GM21526 (cell line): ENCODE measurements at regions not wholly inside any gene's neighbourhood (a gene's known extent, or its start where the extent isn't known, plus 50 kb on each side); places are given as distances from the start of the nearest gene placed in this dataset.

Experiments
- ATAC-seq: cut with Tn5 transposase; IDR thresholded peaks from one replicate; pipeline ENCODE4 v1.9.1; 2021; ENCODE audit warnings: moderate library complexity; ENCODE audit not compliant: unreplicated experiment, low FRiP score

GRCh38 chr17:71935341-71935740 is 185.5 kb upstream of the SOX9 start:
- no peak for ATAC-seq

GRCh38 chr17:71936977-71937376 is 183.8 kb upstream of the SOX9 start:
- ATAC-seq, result no peak

DNA sequence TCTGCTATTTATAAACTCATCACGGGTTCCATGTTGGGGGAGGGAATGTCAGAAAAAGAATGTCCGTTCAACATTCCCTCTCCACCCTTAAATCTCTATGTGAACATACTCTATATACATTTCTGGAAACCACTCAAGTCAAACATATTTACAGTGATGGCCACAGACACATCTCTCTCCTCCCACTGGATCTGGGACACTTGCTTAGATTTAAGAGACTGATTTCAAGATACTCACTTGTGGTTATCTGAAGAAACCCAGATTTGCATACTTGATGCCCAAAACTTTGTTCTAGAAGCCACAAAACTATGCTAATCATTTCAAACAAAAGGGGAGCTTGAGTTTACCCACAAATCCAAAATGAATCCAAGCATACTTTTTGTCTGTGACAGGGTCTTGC is 182.9 kb upstream of the SOX9 start:
- ATAC-seq, result no peak

DNA sequence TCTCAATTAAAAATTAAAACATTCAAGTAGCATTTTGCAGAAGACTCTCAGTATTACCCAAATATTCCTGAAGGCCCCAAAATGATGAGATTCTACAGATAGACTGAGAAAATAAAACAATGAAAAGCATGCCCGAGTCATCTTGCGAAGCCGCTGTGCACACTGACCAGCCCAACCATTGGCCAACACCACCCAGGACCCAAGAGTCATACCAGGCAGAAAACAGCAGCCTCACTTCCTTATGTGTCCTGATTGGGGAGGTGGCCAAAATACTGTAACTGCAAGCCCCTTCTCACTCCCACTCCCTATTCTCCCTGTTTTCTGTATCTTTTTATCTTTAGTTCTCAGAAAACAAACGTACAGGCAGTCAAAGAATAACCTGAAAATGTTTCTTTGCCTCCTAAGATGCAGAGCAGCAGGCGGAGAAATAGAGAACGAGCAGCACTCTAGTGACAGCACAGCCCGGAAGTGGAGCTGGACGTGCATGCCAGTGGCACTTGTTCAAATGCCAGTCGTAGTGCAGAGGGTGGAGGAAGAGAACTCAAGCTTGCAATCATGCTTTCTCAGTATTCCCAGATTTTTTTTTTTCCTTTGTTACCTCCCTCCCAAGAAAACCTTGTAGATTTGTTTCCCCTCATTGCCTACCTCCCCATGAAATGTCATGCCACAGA is 182.3 kb upstream of the SOX9 start:
- no peak for ATAC-seq

DNA sequence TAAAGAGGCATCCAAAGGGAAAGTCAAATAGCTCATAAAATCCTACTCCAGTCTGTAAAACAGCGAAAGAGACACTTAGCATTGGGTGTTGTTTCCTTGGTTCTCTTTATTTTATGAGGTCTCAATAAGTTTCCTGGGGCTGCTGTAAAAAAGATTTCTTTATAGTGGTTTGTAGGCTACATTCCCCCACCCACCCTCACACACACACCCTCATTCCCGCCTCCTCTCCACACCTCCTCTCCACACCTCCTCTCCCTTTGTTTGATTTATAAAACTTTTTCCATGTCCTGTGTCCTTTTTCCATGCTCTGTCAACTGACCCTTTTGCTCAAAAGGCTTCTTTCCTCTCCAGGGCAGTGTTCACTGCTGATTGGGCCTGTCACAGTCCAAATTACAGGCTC is 178.9 kb upstream of the SOX9 start:
- no peak for ATAC-seq

DNA sequence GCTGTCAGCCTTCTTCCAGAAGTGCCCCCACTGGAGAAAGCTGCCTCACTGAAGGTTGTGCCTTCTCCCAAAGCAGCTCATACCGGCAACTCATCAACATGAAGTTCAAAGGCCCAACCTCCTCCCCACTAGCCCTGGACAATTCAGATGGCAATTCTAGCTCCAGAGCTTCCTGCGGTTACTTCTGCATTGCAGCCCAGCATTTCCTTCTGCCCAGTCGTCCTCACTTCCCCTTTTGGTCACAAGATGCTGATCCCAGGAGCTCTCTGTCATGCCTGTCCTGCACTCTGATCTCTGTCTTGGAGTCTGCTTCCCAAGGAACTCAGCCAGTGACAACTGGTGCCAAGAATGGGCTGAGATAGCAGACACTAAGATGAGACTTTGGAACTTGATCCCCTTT is 178.2 kb upstream of the SOX9 start:
- ATAC-seq, result no peak

DNA sequence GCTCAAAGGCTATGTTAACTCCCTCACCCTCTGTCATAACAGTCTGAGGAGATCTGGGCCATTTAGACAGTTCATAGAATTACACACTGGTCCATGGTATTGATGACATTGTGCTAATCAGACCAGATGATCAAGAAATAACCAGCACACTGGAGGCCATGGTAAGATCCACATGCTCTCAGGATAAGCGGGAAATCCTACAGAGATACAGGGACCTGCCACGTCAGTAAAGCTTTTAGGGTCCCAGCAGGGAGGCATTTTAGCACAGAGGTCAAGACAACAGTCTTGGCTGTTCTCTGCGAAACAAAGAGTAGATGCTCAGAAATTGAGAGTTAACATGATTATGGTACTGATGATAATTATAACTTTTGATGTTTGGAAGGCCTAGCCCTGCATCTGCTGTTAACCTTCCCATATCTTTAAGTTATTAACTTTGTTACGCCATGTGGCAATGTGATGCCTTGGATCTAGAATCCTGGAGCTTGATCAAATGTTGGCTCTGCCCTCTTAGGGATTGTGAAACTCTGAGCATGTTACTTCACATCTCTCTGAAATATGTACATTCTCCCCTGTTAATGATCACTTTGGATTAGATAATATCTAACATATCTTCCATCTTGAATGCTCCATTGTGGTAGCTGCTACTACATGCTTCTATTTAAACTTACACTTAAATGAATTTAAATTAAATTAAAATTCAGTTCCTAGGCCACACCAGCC is 172.0 kb upstream of the SOX9 start:
- ATAC-seq, result no peak

- no peak for ATAC-seq
Measured at GRCh38 chr17:71959154-71959553, 161.7 kb upstream of the SOX9 start.

GRCh38 chr17:71963351-71963750 is 157.5 kb upstream of the SOX9 start:
- ATAC-seq, result no peak

GRCh38 chr17:71963791-71964190 is 157.0 kb upstream of the SOX9 start:
- ATAC-seq, result no peak

- no peak for ATAC-seq
Measured at GRCh38 chr17:71964559-71964958, 156.3 kb upstream of the SOX9 start.

GRCh38 chr17:71966055-71966454 is 154.8 kb upstream of the SOX9 start:
- ATAC-seq, result no peak

GRCh38 chr17:71966459-71967313 is 154.1 kb upstream of the SOX9 start:
- no peak for ATAC-seq

GRCh38 chr17:71969500-71969899 is 151.3 kb upstream of the SOX9 start:
- no peak for ATAC-seq

DNA sequence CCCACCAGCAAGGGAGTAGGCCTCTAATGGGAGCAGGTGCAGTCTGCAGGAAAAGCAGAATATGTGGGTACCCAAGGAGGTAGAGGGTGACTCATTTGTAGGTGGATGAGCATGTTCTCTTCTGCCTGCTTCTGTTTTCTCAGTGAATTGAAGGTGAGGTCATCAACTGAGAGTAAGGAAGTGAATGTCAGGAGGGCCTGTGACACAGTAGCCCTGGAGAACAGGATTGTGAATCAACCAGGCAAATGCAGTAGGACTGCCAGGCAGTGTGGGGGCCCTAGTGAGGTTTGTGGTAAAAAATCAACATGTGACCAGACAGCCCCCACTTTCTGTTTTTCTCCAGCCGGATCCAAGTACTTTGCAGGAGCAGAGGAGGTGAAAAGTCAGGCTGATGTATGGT is 150.5 kb upstream of the SOX9 start:
- no peak for ATAC-seq

DNA sequence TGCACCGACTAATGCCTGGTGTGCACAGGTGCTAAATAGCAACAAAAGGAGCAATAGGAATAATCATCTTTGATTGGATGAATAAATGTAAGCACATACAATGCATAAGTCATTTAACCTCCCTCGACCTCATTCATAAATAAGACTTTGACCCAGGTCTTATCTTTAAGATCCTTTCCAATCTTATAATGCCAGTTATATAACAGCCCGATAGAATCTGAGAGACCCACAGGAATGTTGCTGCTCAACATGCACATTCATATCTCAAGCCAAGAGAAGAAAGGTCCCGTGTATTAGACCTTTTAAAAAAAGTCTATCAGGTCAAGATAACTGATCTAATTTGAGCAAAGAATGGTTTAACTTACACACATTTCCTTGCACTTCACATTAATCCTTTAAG is 146.8 kb upstream of the SOX9 start:
- ATAC-seq, result no peak

DNA sequence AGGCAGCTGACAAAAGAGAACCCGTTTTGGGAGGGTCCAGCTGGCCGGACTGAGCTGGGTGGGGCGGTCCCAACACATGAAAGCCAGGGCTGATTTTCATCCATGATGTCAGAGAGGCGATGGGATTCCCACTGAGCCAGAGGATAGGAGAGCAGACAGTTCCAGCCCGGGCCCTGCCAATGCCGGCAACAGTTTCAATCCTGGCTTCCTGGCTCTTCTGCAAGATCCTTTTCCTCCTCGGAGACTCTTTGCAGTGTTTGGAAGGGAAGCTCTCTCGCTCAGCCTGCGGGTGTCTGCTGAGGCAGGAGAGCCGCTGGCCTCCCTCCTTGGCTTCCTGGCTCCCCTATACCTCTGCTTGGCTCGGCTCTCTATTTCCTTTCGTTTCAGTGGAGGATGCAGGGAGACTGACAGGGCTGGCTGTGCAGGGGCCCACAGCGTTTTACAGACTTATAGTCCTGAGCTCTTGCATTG is 145.5 kb upstream of the SOX9 start:
- no peak for ATAC-seq

GRCh38 chr17:71976011-71976649 is 144.7 kb upstream of the SOX9 start:
- no peak for ATAC-seq

DNA sequence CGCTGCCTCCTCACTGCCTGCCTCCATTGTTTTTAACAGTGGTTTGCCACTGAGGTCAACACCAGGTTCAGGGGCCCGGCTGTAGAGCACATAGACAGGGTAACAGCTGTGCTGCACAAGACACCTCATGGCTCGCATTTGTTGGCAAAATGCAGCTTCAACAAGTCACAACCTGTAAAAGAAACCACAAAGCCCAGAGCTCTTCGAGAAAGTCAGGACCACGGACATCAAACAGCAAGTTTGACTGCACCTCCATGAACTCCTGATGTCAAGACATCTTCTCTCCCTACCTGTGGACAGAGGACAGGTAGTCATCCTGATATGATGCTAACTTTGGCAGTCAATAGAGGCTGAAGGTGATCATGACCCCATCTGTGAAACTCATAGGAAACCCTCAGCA is 142.4 kb upstream of the SOX9 start:
- no peak for ATAC-seq

DNA sequence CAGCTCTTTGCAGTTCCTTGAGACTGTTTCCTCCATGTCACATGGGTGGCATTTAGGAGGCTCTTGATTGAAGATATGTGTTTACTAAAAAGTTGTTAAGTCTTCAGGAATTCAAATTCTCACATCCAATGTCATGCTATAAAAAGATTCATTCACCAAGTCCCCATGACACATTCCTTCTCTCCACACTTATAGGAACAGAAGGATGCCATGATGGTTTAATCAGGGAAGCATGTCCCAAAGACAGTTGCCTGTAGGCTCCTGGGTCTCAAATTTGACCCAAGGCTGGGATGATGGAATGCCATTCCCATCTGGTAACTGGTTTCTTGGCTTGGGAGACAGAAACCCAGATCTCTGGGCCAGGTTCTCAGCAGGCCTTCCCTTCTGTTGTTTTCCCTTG is 140.6 kb upstream of the SOX9 start:
- ATAC-seq, result no peak

GRCh38 chr17:71983828-71984227 is 137.0 kb upstream of the SOX9 start:
- ATAC-seq, result no peak
